ENCODE measurements at regions not wholly inside any gene's neighbourhood (a gene's known extent, or its start where the extent isn't known, plus 50 kb on each side); places are given as distances from the start of the nearest gene placed in this dataset.

GRCh38 chr17:65477600-65477999, 83.8 kb downstream of the AXIN2 start:
- DNase-seq (ENCODE audit: low read depth): no peak

- no peak for DNase-seq (ENCODE audit: low read depth)
These were observed 86.8 kb downstream of the AXIN2 start for GRCh38 chr17:65474660-65475059.

GRCh38 chr17:65473985-65474384, 87.5 kb downstream of the AXIN2 start:
- DNase-seq (ENCODE audit: low read depth): no peak

- DNase-seq (ENCODE audit: low read depth): no peak
These were observed 88.1 kb downstream of the AXIN2 start for GRCh38 chr17:65473363-65473762.

GRCh38 chr17:65472666-65473309, 88.7 kb downstream of the AXIN2 start:
- peak; percentile 17 for DNase-seq (ENCODE audit: low read depth)

GRCh38 chr17:65470783-65471182, 90.7 kb downstream of the AXIN2 start:
- no peak for DNase-seq (ENCODE audit: low read depth)

DNA sequence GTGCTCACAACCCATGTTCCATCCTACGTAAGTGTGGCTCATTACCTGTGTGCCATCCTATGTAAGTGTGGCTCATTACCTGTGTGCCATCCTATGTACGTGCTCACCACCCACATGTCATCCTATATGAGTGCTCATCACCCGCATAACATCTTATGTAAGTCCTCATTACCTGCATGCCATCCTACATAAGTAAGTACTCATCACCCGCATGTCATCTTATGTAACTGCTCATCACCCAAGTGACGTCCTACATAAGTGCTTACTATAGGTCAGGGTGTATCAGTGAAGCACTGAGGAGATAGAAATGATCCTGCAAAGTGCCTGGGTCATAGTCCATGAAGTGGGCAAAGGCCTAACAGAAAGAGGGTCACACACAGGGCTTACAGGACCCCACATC, 93.1 kb downstream of the AXIN2 start:
- DNase-seq (ENCODE audit: low read depth): no peak

DNA sequence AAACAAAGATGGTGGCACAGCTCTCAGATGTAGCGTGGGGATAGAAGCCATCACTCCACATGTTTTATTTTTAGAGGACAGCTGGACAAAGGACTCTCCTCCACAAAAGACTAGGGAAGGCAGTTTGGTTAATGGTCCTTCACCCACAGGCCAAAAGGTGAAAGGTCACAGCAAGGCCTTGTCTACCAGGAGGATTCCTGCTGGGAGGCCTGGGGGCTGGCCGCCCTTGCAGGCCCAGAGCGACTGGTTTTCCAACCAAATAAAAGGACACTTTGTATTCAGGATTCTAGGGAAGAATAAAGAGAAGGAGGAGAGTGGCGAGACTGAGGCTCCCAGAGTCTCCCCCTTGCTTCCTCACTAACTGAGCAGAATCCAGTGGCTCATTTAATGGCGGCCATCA, 94.3 kb downstream of the AXIN2 start:
- no peak for DNase-seq (ENCODE audit: low read depth)

DNA sequence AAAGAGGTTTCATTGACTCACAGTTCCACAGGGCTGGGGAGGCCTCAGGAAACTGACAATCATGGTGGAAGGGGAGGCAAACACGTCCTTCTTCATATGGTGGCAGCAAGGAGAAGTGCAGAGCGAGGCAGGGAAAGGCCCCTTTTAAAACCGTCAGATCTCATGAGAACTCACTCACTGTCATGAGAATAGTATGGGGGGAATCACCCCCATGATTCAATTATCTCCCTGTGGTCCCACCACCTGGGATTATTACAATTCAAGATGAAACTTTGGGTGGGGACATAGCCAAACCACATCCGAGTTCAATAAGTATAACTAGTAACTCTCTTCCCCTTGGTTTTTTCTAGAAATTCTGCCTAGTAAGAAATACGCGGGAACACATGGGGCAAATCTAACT, 94.9 kb downstream of the AXIN2 start:
- no peak for DNase-seq (ENCODE audit: low read depth)

GRCh38 chr17:65463242-65463641, 98.2 kb downstream of the AXIN2 start:
- no peak for DNase-seq (ENCODE audit: low read depth)

GRCh38 chr17:65459677-65460347, 101.6 kb downstream of the AXIN2 start:
- no peak for DNase-seq (ENCODE audit: low read depth)

DNA sequence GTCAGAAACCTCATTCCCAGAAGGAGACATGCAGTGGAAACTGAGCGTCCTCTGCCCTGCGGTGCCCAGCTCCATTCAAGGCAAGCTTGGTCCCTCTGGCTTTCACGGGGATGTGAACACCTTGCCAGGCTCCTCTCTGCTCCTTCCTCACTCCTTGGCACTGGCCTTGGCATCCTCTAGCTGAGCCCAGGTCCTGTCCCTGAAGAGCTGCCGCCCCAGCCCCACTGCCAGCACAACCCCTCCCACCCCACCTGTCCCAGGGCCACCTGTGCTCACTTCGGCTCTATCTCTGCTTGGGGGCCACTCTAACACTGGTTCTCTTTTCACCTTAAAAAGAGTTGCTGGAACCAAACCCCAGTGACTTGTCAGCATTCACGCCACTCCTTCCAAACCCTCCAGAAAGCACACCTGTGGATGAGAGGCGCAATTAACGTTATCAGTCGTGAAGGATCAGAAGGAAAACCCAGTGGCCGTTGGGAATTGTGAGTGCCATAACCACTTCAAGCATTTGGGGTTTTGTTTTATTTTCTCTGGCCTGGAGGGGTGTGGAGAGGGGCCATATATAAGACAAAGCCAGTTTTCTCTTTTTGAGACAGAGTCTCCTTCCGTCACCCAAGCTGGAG, 103.7 kb downstream of the AXIN2 start:
- no peak for DNase-seq (ENCODE audit: low read depth)

DNA sequence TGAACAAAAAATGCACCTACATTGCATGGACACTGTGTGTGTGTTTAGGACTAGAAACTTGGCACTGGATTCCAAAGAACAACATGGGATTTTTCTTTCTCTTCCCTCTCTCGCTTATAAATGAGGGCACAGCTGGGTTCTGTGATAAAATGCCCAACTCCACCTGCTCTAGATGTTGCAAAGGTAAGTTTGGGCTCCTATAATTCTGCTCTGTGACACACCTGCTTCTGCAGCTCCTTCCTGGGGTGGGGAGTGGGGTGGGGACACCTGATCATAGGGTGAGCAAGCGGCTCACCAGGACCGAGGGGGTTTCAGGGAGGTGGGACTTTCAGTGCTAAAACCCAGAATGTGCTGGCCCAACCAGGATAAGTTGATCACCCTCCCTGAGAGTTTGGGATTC, 104.3 kb downstream of the AXIN2 start:
- DNase-seq (ENCODE audit: low read depth): no peak

- no peak for DNase-seq (ENCODE audit: low read depth)
These were observed 104.9 kb downstream of the AXIN2 start for GRCh38 chr17:65456368-65457151.

DNA sequence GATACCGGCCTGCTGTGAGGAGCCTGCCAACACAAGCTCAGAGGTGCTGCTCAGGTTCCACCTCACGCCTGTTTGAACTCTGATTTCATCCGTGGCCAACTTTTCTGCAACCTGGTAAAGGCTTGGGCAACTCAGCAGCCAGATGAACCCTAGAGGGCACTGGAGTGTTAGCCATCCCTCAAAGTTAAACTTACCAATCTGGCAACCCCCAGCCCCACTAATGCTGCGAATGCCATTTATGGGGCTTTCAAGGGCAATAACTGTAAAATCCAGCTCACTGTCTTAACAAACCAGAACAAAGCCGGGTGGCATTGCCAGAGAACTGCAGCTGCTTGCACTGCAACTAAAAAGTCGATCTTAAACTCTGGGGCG, 105.5 kb downstream of the AXIN2 start:
- no peak for DNase-seq (ENCODE audit: low read depth)

DNA sequence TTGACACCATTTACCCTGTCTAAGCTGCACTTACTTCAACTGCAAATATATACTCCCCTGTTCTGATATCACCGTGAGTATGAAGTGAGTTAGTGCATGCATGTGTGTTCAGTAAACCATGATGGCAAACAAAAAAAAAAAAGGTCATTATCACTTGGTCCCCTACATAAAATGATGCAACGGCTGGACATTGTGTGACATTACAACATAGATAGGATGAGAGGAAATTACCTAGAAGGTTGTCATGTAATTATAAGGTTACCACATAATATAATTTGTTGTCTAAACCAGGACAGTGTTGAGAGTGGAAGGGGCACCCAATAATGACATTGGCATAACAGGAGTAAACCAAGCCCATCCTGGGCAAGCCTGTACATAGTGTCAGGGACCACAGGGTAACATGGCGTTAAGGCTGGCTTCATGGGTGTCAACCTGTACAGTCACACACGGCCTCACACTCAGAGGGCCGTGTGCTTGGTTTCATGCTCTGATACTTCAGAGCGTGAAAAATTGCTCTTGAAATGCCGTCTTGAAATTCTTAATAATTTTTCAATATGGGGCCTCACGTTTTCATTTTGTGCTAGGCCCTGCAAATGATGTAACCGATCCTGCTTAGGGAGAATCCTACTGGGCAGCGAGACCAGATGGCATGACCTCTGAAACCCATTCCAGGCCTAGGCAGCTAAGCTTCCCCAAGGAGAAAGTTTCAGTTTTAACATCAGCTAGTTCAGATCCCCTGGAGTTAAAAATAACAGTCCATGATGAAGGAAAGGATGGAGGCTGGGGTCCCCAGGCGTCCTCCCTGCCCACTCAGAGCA, 106.1 kb downstream of the AXIN2 start:
- no peak for DNase-seq (ENCODE audit: low read depth)

GRCh38 chr17:65453204-65453931, 108.1 kb downstream of the AXIN2 start:
- no peak for DNase-seq (ENCODE audit: low read depth)

DNA sequence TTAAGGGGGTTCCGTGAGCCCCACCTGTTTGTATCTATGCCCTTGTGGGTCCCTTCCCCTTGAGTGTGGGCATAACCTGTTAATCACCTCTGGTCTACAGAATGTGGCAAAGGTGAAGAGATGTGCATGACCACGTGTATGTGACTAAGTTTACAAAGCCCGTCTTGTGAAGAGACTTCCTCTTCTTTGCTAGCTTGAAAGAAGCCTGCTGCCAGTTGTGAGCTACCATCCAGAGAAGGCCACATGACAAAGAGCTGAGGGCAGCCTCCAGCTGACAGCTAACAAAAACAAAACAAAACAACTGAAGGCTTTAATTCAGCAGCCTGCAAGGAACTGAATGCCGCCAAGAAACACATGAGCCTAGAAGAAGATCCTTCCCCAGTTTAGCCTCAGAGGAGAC, 112.0 kb downstream of the AXIN2 start:
- no peak for DNase-seq (ENCODE audit: low read depth)

- no peak for DNase-seq (ENCODE audit: low read depth)
These were observed 113.6 kb downstream of the AXIN2 start for GRCh38 chr17:65447823-65448222.

DNA sequence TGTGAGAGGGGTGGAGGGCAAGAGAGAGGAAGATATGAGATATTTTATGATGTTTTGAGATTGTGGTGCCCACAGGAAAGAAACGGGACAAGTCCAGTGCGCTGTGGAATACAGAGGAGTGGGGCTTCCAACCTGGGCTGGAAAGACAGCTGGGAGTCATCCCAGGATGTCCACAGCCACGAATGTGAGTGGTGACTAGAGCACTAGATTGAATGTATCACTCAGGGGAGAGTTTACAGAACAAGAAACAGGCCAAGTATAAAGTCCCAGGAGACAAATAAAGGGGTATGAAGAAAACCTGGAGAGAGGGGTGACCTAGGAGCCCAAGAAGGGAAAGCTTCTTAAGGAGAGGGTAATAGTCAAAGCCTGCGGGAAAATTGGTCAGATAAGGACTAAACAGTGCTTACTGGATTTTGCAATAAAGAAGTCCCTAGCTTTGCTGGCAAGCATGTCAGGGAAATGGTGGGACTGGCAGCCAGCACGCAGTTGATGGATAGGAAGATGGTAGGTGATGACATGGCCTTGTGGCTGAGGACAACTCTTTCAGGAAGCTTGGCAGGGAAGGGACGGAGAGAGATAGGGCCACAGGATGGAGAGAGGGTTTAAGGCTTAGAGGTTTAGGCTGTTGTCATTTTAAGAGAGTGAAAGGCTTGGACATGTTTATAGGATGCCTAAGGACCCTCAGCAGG, 114.5 kb downstream of the AXIN2 start:
- DNase-seq (ENCODE audit: low read depth): no peak

GRCh38 chr17:65446043-65446442, 115.4 kb downstream of the AXIN2 start:
- DNase-seq (ENCODE audit: low read depth): no peak

All from stromal cell of bone marrow (primary cell).